SK-N-MC (cell line): ENCODE measurements at regions not wholly inside any gene's neighbourhood (a gene's known extent, or its start where the extent isn't known, plus 50 kb on each side); places are given as distances from the start of the nearest gene placed in this dataset.

Source experiments
- EZH2 ChIP-seq: fragments of 200-600 bp; sonication (generic); IDR thresholded peaks from one replicate; pipeline ENCODE4 v1.6.1; 2017; ENCODE audit warnings: antibody characterized with exemption
- FOXP2 ChIP-seq: optimal IDR thresholded peaks from 2 replicates; pipeline ENCODE3; 2011; ENCODE audit warnings: mild to moderate bottlenecking, moderate library complexity; ENCODE audit not compliant: insufficient read depth; ENCODE audit errors: extremely low read length, control extremely low read depth
- POLR2AphosphoS5 ChIP-seq: IDR thresholded peaks from 2 replicates; pipeline ENCODE4 v1.6.1; 2012; ENCODE audit warnings: mild to moderate bottlenecking, low read depth, low read length, borderline replicate concordance

DNA sequence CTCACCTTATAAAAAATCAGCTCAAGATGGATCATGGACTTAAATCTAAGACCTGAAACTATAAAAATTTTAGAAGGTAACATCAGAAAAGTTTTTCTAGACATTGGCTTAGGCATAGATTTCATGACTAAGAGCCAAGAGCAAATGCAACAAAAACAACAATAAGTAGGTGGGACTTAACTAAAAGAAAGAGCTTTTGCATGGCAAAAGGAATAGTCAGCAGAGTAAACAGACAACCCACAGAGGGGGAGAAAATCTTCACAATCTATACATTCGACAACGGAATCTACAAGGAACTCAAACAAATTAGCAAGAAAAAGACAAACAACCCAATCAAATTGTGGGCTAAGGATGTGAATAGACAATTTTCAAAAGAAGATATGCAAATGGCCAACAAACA lies 368.4 kb upstream of the KIF2B start:
- no peak for TF ChIP-seq POLR2AphosphoS5
- no peak for TF ChIP-seq EZH2
- no peak for TF ChIP-seq FOXP2
